OCI-LY7 (cell line): ENCODE measurements at regions not wholly inside any gene's neighbourhood (a gene's known extent, or its start where the extent isn't known, plus 50 kb on each side); places are given as distances from the start of the nearest gene placed in this dataset.

Experiments
- BruUV-seq: library from RNA; stranded (reverse); fragments of 400-500 nt; replicated peaks from 2 replicates; lab custom pipeline; 2021; lab: Mats Ljungman, UMichigan
- CTCF ChIA-PET: fragments of 300-600 bp; sonication (Branson Sonifier 250); formaldehyde crosslinking; loops from one replicate; lab custom pipeline; 2022; ENCODE audit warnings: antibody characterized with exemption; ENCODE audit not compliant: unreplicated experiment; lab: Charles Lee
- POLR2A ChIA-PET: fragments of 300-600 bp; sonication (Branson Sonifier 250); formaldehyde crosslinking; loops from one replicate; lab custom pipeline; 2022; ENCODE audit warnings: antibody characterized with exemption; lab: Charles Lee
- DNase-seq: peaks from one replicate; pipeline ENCODE4 v3.0.0-alpha.2; 2015; ENCODE audit warnings: low spot score
- H2AFZ ChIP-seq: fragments of 200-600 bp; sonication (generic), shearing (Covaris generic); 2 replicates; pipeline ENCODE4 v1.6.1; 2014; ENCODE audit warnings: mild to moderate bottlenecking, antibody characterized with exemption, low read length, moderate library complexity
- H3K27ac ChIP-seq: fragments of 200-600 bp; sonication (generic); 2 replicates; pipeline ENCODE4 v1.5.1; 2014; ENCODE audit warnings: mixed run types, low read depth, mild to moderate bottlenecking, moderate library complexity, low read length, inconsistent platforms; ENCODE audit not compliant: poor library complexity, severe bottlenecking
- H3K36me3 ChIP-seq: fragments of 200-600 bp; sonication (generic); 2 replicates; pipeline ENCODE4 v1.6.1; 2014; ENCODE audit warnings: mild to moderate bottlenecking, antibody characterized with exemption, low read length, moderate library complexity, mixed read lengths; ENCODE audit not compliant: insufficient read depth
- H3K4me1 ChIP-seq: fragments of 200-600 bp; sonication (generic); 2 replicates; pipeline ENCODE4 v1.5.1; 2014; ENCODE audit warnings: mild to moderate bottlenecking, low read length; ENCODE audit not compliant: insufficient read depth, poor library complexity, severe bottlenecking
- H3K4me2 ChIP-seq: fragments of 200-600 bp; sonication (generic); 2 replicates; pipeline ENCODE4 v1.6.1; 2014; ENCODE audit warnings: mild to moderate bottlenecking, low read length
- H3K4me3 ChIP-seq: fragments of 200-600 bp; sonication (generic); 2 replicates; pipeline ENCODE4 v1.5.1; 2014; ENCODE audit warnings: mild to moderate bottlenecking, low read depth, low read length; ENCODE audit not compliant: poor library complexity, severe bottlenecking
- H3K79me2 ChIP-seq: fragments of 200-600 bp; sonication (generic); 2 replicates; pipeline ENCODE4 v1.6.1; 2016; ENCODE audit warnings: low read depth, mild to moderate bottlenecking, low read length, moderate library complexity, mixed read lengths; ENCODE audit not compliant: insufficient read depth
- H3K9me2 ChIP-seq: fragments of 200-600 bp; sonication (generic); 2 replicates; pipeline ENCODE4 v1.6.1; 2016; ENCODE audit warnings: mild to moderate bottlenecking, low read length, mixed read lengths; ENCODE audit not compliant: insufficient read depth
- H3K9me3 ChIP-seq: fragments of 200-600 bp; sonication (generic); 2 replicates; pipeline ENCODE4 v1.6.1; 2014; ENCODE audit warnings: mild to moderate bottlenecking, mixed run types, low read length, mixed read lengths
- H4K20me1 ChIP-seq: fragments of 200-600 bp; sonication (generic); 2 replicates; pipeline ENCODE4 v1.6.1; 2014; ENCODE audit warnings: mild to moderate bottlenecking, antibody characterized with exemption, low read length, moderate library complexity, mixed read lengths; ENCODE audit not compliant: insufficient read depth
- CTCF ChIP-seq: fragments of 200-600 bp; sonication (generic); conservative IDR thresholded peaks from 2 replicates; pipeline ENCODE4 v1.5.1; 2014; ENCODE audit warnings: mild to moderate bottlenecking, antibody characterized with exemption, low read length, moderate library complexity, mixed read lengths
- EZH2phosphoT487 ChIP-seq: fragments of 200-600 bp; sonication (generic); IDR thresholded peaks from 2 replicates; pipeline ENCODE4 v1.6.1; 2018; ENCODE audit warnings: low read depth, borderline replicate concordance, mild to moderate bottlenecking, mixed run types, antibody characterized with exemption, low read length, moderate library complexity, mixed read lengths
- intact Hi-C: fragments of 100-400 bp; cut with micrococcal nuclease; formaldehyde crosslinking; loops from one replicate; pipeline ENCODE4 v1.10.0; 2022; ENCODE audit not compliant: unreplicated experiment

- intact Hi-C loops: no loop called here
- Histone ChIP-seq H3K9me3 (peaks cover 18% of the 10 kb centered on the region), H3K4me3 (no peak overlapping the region), H3K36me3 (peaks cover 4% of the 10 kb centered on the region; the same call in 1 of the 2 replicates), H3K27ac (no peak overlapping the region), H3K9me2 (no peaks in the 10 kb centered on the region), H3K4me1 (no peaks in the 10 kb centered on the region), H3K4me2 (no peak overlapping the region), H4K20me1 (no peaks in the 10 kb centered on the region), H3K79me2 (no peaks in the 10 kb centered on the region), H2AFZ (no peak overlapping the region)
- DNase-seq: no peak
- TF ChIP-seq EZH2phosphoT487: no peak
- TF ChIP-seq CTCF: no peak
- no TSS peak for BruUV-seq
- POLR2A ChIA-PET: no interaction called here
- CTCF ChIA-PET: no interaction called here
Observed at GRCh38 chr2:54042897-54043620, 72.3 kb upstream of the PSME4 start.

- intact Hi-C loops: no loop called here
- POLR2A ChIA-PET: interaction anchor here (0.6 to 1.2 kb wide), 2 partner anchors 22 to 1782 kb away, joined by 3 to 4 read pairs; no protein-coding TSS in a partner anchor
- TF ChIP-seq EZH2phosphoT487: no peak
- no peak for TF ChIP-seq CTCF
Observed at GRCh38 chr2:54042341-54042740, 71.5 kb upstream of the PSME4 start.

GRCh38 chr2:54041135-54041534, 70.3 kb upstream of the PSME4 start:
- BruUV-seq: no TSS peak
- DNase-seq: no peak
- Histone ChIP-seq H3K79me2 (no peaks in the 10 kb centered on the region), H3K27ac (no peak overlapping the region), H3K4me1 (no peaks in the 10 kb centered on the region), H2AFZ (no peak overlapping the region), H3K4me2 (no peak overlapping the region), H3K4me3 (no peak overlapping the region), H3K9me2 (no peaks in the 10 kb centered on the region), H4K20me1 (no peaks in the 10 kb centered on the region), H3K9me3 (peaks cover 14% of the 10 kb centered on the region), H3K36me3 (peaks cover 4% of the 10 kb centered on the region; the same call in 1 of the 2 replicates)
- intact Hi-C loops: no loop called here
- POLR2A ChIA-PET: interaction anchor here (0.8 to 1.2 kb wide), 2 partner anchors 21 to 61 kb away, joined by 3 read pairs; no protein-coding TSS in a partner anchor
- no peak for TF ChIP-seq EZH2phosphoT487
- no peak for TF ChIP-seq CTCF
- CTCF ChIA-PET: no interaction called here

More at GRCh38 chr2:54042341-54042740, 71.5 kb upstream of the PSME4 start:
- Histone ChIP-seq H3K4me1 (no peaks in the 10 kb centered on the region), H3K9me2 (no peaks in the 10 kb centered on the region), H3K79me2 (no peaks in the 10 kb centered on the region), H3K4me3 (no peak overlapping the region), H3K4me2 (no peak overlapping the region), H4K20me1 (no peaks in the 10 kb centered on the region), H3K9me3 (peaks cover 18% of the 10 kb centered on the region), H3K36me3 (peaks cover 4% of the 10 kb centered on the region; the same call in 1 of the 2 replicates), H3K27ac (no peak overlapping the region), H2AFZ (no peak overlapping the region)
- CTCF ChIA-PET: no interaction called here
- DNase-seq: no peak
- no TSS peak for BruUV-seq
